Liver (tissue), 7 donors: ENCODE measurements at regions not wholly inside any gene's neighbourhood (a gene's known extent, or its start where the extent isn't known, plus 50 kb on each side); places are given as distances from the start of the nearest gene placed in this dataset.

Experiments used
- DNase-seq: peaks from one replicate; pipeline ENCODE4 v3.0.0-alpha.2; 2017; ENCODE audit warnings: low spot score
- H3K27ac ChIP-seq, 2 donors: one replicate each; pipeline ENCODE4 v1.7.0; 2013; ENCODE audit warnings: inconsistent platforms in 2 of 2, low read length in 2 of 2, control low read depth in 1 of 2, low read depth in 1 of 2, mild to moderate bottlenecking in 1 of 2
- H3K27me3 ChIP-seq, 4 donors: one replicate each; pipeline versions ENCODE4 v1.6.1 to v1.7.0; 2013; ENCODE audit warnings: low read length in 3 of 4, inconsistent platforms in 1 of 4, mild to moderate bottlenecking in 1 of 4, moderate library complexity in 1 of 4; ENCODE audit not compliant: control insufficient read depth in 4 of 4, insufficient read depth in 4 of 4
- H3K36me3 ChIP-seq, 4 donors: one replicate each; pipeline versions ENCODE4 v1.6.1 to v1.7.0; 2013; ENCODE audit warnings: low read length in 3 of 4, mild to moderate bottlenecking in 3 of 4, low read depth in 1 of 4, moderate library complexity in 1 of 4; ENCODE audit not compliant: control insufficient read depth in 4 of 4, insufficient read depth in 3 of 4
- H3K4me1 ChIP-seq, 4 donors: one replicate each; pipeline versions ENCODE4 v1.6.1 to v1.7.0; 2013; ENCODE audit warnings: low read length in 3 of 4, mild to moderate bottlenecking in 3 of 4, moderate library complexity in 1 of 4; ENCODE audit not compliant: control insufficient read depth in 4 of 4, insufficient read depth in 4 of 4
- H3K4me3 ChIP-seq, 3 donors: one replicate each; pipeline versions ENCODE4 v1.6.1 to v1.7.0; 2013; ENCODE audit warnings: low read length in 3 of 3, control low read depth in 1 of 3, low read depth in 1 of 3, mild to moderate bottlenecking in 1 of 3
- H3K9ac ChIP-seq, 2 donors: one replicate each; pipeline ENCODE4 v1.7.0; 2013; ENCODE audit warnings: low read length in 2 of 2, mild to moderate bottlenecking in 2 of 2, moderate library complexity in 2 of 2, control low read depth in 1 of 2, low read depth in 1 of 2
- H3K9me3 ChIP-seq, 4 donors: one replicate each; pipeline versions ENCODE4 v1.6.1 to v1.7.0; 2013; ENCODE audit warnings: low read length in 3 of 4; ENCODE audit not compliant: control insufficient read depth in 4 of 4
- FOXA1 ChIP-seq: IDR thresholded peaks from 2 replicates; pipeline ENCODE4 v1.6.1; 2016; ENCODE audit warnings: antibody characterized with exemption
- HNF4A ChIP-seq, 2 donors: conservative IDR thresholded peaks; 2 replicates each; pipeline ENCODE4 v1.6.1; 2016; ENCODE audit warnings: antibody characterized with exemption in 2 of 2, mild to moderate bottlenecking in 2 of 2
- HNF4G ChIP-seq: IDR thresholded peaks from 2 replicates; pipeline ENCODE4 v1.6.1; 2016; ENCODE audit warnings: antibody characterized with exemption
- RAD21 ChIP-seq, 2 donors: IDR thresholded peaks; 2 replicates each; pipeline ENCODE4 v1.6.1; 2016; ENCODE audit warnings: antibody characterized with exemption in 2 of 2, mild to moderate bottlenecking in 2 of 2
- REST ChIP-seq: IDR thresholded peaks from 2 replicates; pipeline ENCODE4 v1.6.1; 2016; ENCODE audit warnings: antibody characterized with exemption, mild to moderate bottlenecking
- SP1 ChIP-seq: IDR thresholded peaks from 2 replicates; pipeline ENCODE4 v1.6.1; 2018; ENCODE audit warnings: antibody characterized with exemption, mild to moderate bottlenecking
- WGBS: extraction: QIAGEN DNeasy Blood & Tissue Kit; methylation state at CpG from one replicate; pipeline ENCODE4 v1.1.7; 2013; 5-methylcytosine and 5-hydroxymethylcytosine counted together
- TF ChIP-seq, protein P1 (sequence below): IDR thresholded peaks from 2 replicates; pipeline ENCODE4 v1.6.1; 2016; ENCODE audit warnings: antibody characterized with exemption
- TF ChIP-seq, protein P2 (sequence below): IDR thresholded peaks from 2 replicates; pipeline ENCODE4 v1.6.1; 2016; ENCODE audit warnings: antibody characterized with exemption
- TF ChIP-seq, protein P3 (sequence below): IDR thresholded peaks from 2 replicates; pipeline ENCODE4 v1.6.1; 2016; ENCODE audit warnings: antibody characterized with exemption
- donor health status: healthy.
- donor health status: healthy.
- donor health status: healthy.
- donor health status: healthy.

DNA sequence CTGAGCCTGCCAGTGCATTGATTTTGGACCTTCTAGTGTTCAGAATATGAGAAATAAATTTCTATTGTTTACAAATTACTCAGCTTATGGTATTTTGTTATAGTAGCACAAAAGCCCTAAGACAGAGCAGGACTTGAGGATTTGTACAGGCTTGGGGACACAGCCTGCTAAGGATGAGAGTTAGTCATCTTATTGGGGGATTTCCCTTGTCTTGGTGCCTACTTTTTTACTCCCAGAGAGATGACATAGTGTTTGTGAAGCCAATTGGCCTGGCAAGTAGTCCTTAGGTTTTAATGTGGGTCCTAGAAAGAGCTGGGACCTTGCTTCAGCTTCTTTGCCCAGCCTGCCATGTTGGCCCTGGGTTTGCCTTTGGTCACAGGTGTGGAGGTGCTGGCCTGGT is 364.0 kb downstream of the REEP3 start (continued):
- TF ChIP-seq, protein P1, sequence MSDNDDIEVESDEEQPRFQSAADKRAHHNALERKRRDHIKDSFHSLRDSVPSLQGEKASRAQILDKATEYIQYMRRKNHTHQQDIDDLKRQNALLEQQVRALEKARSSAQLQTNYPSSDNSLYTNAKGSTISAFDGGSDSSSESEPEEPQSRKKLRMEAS: no peak
- TF ChIP-seq RAD21 (IDR thresholded peaks at IDR 0.05) (no peak), HNF4G (no peak)

GRCh38 chr10:63886281-63887022 is 365.3 kb downstream of the REEP3 start:
- DNase-seq: no peak
- Histone ChIP-seq H3K9ac (no peak overlapping the region), H3K9me3 (no peaks in the 10 kb centered on the region), H3K4me1 (peaks cover 0 to 3% (median 0%) of the 10 kb centered on the region in 4 donors), H3K27ac (no peak overlapping the region), H3K36me3 (no peaks in the 10 kb centered on the region), H3K27me3 (no peaks in the 10 kb centered on the region), H3K4me3 (no peak overlapping the region)
- no peak for TF ChIP-seq SP1
- TF ChIP-seq REST: no peak
- no peak for TF ChIP-seq FOXA1
- TF ChIP-seq, protein P2, sequence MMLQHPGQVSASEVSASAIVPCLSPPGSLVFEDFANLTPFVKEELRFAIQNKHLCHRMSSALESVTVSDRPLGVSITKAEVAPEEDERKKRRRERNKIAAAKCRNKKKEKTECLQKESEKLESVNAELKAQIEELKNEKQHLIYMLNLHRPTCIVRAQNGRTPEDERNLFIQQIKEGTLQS: no peak
- no peak for TF ChIP-seq HNF4A (conservative IDR thresholded peaks at IDR 0.05)
- 90% methylated on average over 4 of the region's 4 CpGs for WGBS

GRCh38 chr10:63887023-63887589 is 365.9 kb downstream of the REEP3 start:
- WGBS: 66% methylated on average over 11 of the region's 11 CpGs
- Histone ChIP-seq H3K27me3 (no peaks in the 10 kb centered on the region), H3K27ac (no peak overlapping the region), H3K4me1 (peaks cover 0 to 3% (median 0%) of the 10 kb centered on the region in 4 donors), H3K4me3 (no peak overlapping the region), H3K9ac (no peak overlapping the region), H3K9me3 (no peaks in the 10 kb centered on the region), H3K36me3 (no peaks in the 10 kb centered on the region)
- no peak for DNase-seq
- TF ChIP-seq RAD21 (IDR thresholded peaks at IDR 0.05): no peak
- TF ChIP-seq, protein P3, sequence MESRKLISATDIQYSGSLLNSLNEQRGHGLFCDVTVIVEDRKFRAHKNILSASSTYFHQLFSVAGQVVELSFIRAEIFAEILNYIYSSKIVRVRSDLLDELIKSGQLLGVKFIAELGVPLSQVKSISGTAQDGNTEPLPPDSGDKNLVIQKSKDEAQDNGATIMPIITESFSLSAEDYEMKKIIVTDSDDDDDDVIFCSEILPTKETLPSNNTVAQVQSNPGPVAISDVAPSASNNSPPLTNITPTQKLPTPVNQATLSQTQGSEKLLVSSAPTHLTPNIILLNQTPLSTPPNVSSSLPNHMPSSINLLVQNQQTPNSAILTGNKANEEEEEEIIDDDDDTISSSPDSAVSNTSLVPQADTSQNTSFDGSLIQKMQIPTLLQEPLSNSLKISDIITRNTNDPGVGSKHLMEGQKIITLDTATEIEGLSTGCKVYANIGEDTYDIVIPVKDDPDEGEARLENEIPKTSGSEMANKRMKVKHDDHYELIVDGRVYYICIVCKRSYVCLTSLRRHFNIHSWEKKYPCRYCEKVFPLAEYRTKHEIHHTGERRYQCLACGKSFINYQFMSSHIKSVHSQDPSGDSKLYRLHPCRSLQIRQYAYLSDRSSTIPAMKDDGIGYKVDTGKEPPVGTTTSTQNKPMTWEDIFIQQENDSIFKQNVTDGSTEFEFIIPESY: no peak
